Panc1 (cell line): ENCODE measurements at regions not wholly inside any gene's neighbourhood (a gene's known extent, or its start where the extent isn't known, plus 50 kb on each side); places are given as distances from the start of the nearest gene placed in this dataset.
"Not testable (repeated sequence)": the region's sequence is repeated elsewhere in the genome, so short reads cannot be mapped to it uniquely, and the experiment has no call there.

Experiments used
- ATAC-seq: fragments of 200-7000 bp; cut with Tn5 transposase; 2 replicates; pipeline ENCODE4 v1.9.1; 2020; ENCODE audit warnings: mild to moderate bottlenecking, moderate library complexity
- BruUV-seq: library from RNA; stranded (reverse); fragments of 400-500 nt; replicated peaks from 2 replicates; lab custom pipeline; 2021; lab: Mats Ljungman, UMichigan
- CTCF ChIA-PET: fragments of 300-600 bp; sonication (Branson Sonifier 250); formaldehyde crosslinking; loops from one replicate; lab custom pipeline; 2022; ENCODE audit warnings: antibody characterized with exemption; lab: Charles Lee
- POLR2A ChIA-PET: fragments of 300-600 bp; sonication (Branson Sonifier 250); formaldehyde crosslinking; loops from one replicate; lab custom pipeline; 2022; ENCODE audit warnings: antibody characterized with exemption; lab: Charles Lee
- DNase-seq: peaks from one replicate; pipeline ENCODE4 v3.0.0-alpha.2; 2010; ENCODE audit warnings: low read depth, low spot score
- H3K27ac ChIP-seq: 2 replicates; pipeline ENCODE4 v1.5.1; 2011; ENCODE audit warnings: mild to moderate bottlenecking, low read length, inconsistent platforms
- H3K27me3 ChIP-seq: fragments of 200-500 bp; sonication (Bioruptor generic); 2 replicates; pipeline ENCODE4 v1.6.0; 2014; ENCODE audit warnings: low read length, inconsistent platforms; ENCODE audit not compliant: control insufficient read depth, insufficient read depth
- H3K36me3 ChIP-seq: fragments of 200-500 bp; sonication (Bioruptor generic); 2 replicates; pipeline ENCODE4 v1.5.1; 2014; ENCODE audit warnings: inconsistent platforms, mild to moderate bottlenecking, low read length, moderate library complexity; ENCODE audit not compliant: control insufficient read depth, insufficient read depth
- H3K4me1 ChIP-seq: 2 replicates; pipeline ENCODE4 v1.5.1; 2011; ENCODE audit warnings: inconsistent platforms, mild to moderate bottlenecking, low read length, moderate library complexity; ENCODE audit not compliant: control insufficient read depth, insufficient read depth
- H3K4me3 ChIP-seq, 2 experiments: 2 replicates each; pipeline ENCODE4 v1.5.1; 2011 to 2012; ENCODE audit warnings: low read depth in 2 of 2, low read length in 2 of 2, mild to moderate bottlenecking in 2 of 2, inconsistent platforms in 1 of 2, moderate library complexity in 1 of 2
- H3K9me3 ChIP-seq: fragments of 200-500 bp; sonication (Bioruptor generic); 2 replicates; pipeline ENCODE4 v1.5.1; 2014; ENCODE audit warnings: low read depth, mild to moderate bottlenecking, inconsistent platforms, low read length, moderate library complexity; ENCODE audit not compliant: control insufficient read depth, insufficient read depth
- CTCF ChIP-seq: fragments of 450-650 bp; IDR thresholded peaks from 2 replicates; pipeline ENCODE4 v1.5.1; 2017; ENCODE audit warnings: mild to moderate bottlenecking
- POLR2AphosphoS5 ChIP-seq: IDR thresholded peaks from 2 replicates; pipeline ENCODE4 v1.6.1; 2012; ENCODE audit warnings: mild to moderate bottlenecking, low read depth, low read length, moderate library complexity
- REST ChIP-seq, 2 experiments: IDR thresholded peaks; 2 replicates each; pipeline ENCODE4 v1.6.1; 2011 to 2012; ENCODE audit warnings: low read depth in 2 of 2, control low read depth in 1 of 2, low read length in 1 of 2, mild to moderate bottlenecking in 1 of 2, moderate library complexity in 1 of 2; ENCODE audit not compliant: insufficient read depth in 1 of 2
- SIN3A ChIP-seq: IDR thresholded peaks from 2 replicates; pipeline ENCODE4 v1.6.1; 2012; ENCODE audit warnings: low read depth, mild to moderate bottlenecking, low read length, moderate library complexity, borderline replicate concordance; ENCODE audit not compliant: insufficient read depth
- TCF7L2 ChIP-seq: IDR thresholded peaks from 2 replicates; pipeline ENCODE4 v1.6.1; 2011; ENCODE audit warnings: mild to moderate bottlenecking, low read depth, low read length, inconsistent platforms
- in situ Hi-C: cut with HindIII; loops from 2 replicates; pipeline ENCODE4 v1.10.0; 2016; ENCODE audit warnings: low sequenced_read_pairs, low pct_unique_long_range_greater_than_20kb
- intact Hi-C: fragments of 100-400 bp; cut with micrococcal nuclease; formaldehyde crosslinking; loops from one replicate; pipeline ENCODE4 v1.10.0; 2022; ENCODE audit not compliant: unreplicated experiment

- BruUV-seq, H3K4me3 ChIP-seq, H3K27me3 ChIP-seq, ATAC-seq, CTCF ChIA-PET, in situ Hi-C loops, DNase-seq, H3K4me1 ChIP-seq, POLR2A ChIA-PET, H3K36me3 ChIP-seq, H3K9me3 ChIP-seq, intact Hi-C loops: not testable (repeated sequence)
- peak overlapping the region; percentile 48; the same call in 1 of the 2 replicates for H3K27ac ChIP-seq
These were observed 197.1 kb downstream of the C9orf50 start for GRCh38 chr9:129423755-129424154.

- intact Hi-C loops = no loop called here
- ChIA-PET CTCF (interaction anchor here (0.6 kb wide), 1 partner anchor 121 kb away, joined by 4 read pairs; no protein-coding TSS in a partner anchor), POLR2A (no interaction called here)
- no peak overlapping the region for H3K4me3 ChIP-seq
- BruUV-seq = no TSS peak
- ATAC-seq (no peak), DNase-seq (no peak)
- no peaks in the 10 kb centered on the region for H3K36me3 ChIP-seq
- peaks cover 9% of the 10 kb centered on the region for H3K4me1 ChIP-seq
- peak overlapping the region; percentile 18; the same call in 1 of the 2 replicates for H3K27ac ChIP-seq
- in situ Hi-C loops = no loop called here
- no peaks in the 10 kb centered on the region for H3K9me3 ChIP-seq
- TF ChIP-seq SIN3A (no peak), CTCF (no peak), TCF7L2 (no peak), POLR2AphosphoS5 (no peak), REST (IDR thresholded peaks at IDR 0.05; ENCODE audit: insufficient read depth in 1 of 2, low read depth in 2 of 2, low read length in 1 of 2) (no peak)
- H3K27me3 ChIP-seq = no peaks in the 10 kb centered on the region
These were observed 197.7 kb downstream of the C9orf50 start for GRCh38 chr9:129423216-129423615.

- Histone ChIP-seq H3K27ac (peak overlapping the region; percentile 18; the same call in 1 of the 2 replicates), H3K4me1 (peaks cover 9% of the 10 kb centered on the region), H3K4me3 (no peak overlapping the region), H3K27me3 (no peaks in the 10 kb centered on the region), H3K9me3 (no peaks in the 10 kb centered on the region), H3K36me3 (no peaks in the 10 kb centered on the region)
- in situ Hi-C loops (no loop called here), intact Hi-C loops (no loop called here)
- TF ChIP-seq POLR2AphosphoS5 (no peak), TCF7L2 (no peak), REST (IDR thresholded peaks at IDR 0.05; ENCODE audit: insufficient read depth in 1 of 2, low read depth in 2 of 2, low read length in 1 of 2) (no peak), CTCF (no peak), SIN3A (no peak)
- DNase-seq (no peak), ATAC-seq (no peak)
- ChIA-PET POLR2A (no interaction called here), CTCF (interaction anchor here (0.5 to 0.6 kb wide), 2 partner anchors 46 to 121 kb away, joined by 4 to 6 read pairs; no protein-coding TSS in a partner anchor)
- BruUV-seq = no TSS peak
These were observed 198.1 kb downstream of the C9orf50 start for GRCh38 chr9:129422843-129423192.
